ENCODE measurements at regions not wholly inside any gene's neighbourhood (a gene's known extent, or its start where the extent isn't known, plus 50 kb on each side); places are given as distances from the start of the nearest gene placed in this dataset.

GRCh38 chr6:6479785-6480184 lies 108.7 kb upstream of the LY86 start:
- ATAC-seq: no peak
- TF ChIP-seq ARNTL (CRISPR knock-in tag; IDR thresholded peaks at IDR 0.05; ENCODE audit: borderline replicate concordance, low read depth) (no peak), ZFP3 (CRISPR knock-in tag; IDR thresholded peaks at IDR 0.05) (no peak), ZNF8 (CRISPR knock-in tag; IDR thresholded peaks at IDR 0.05) (no peak), GLIS3 (CRISPR knock-in tag; IDR thresholded peaks at IDR 0.05) (no peak)

- no peak for ATAC-seq
- TF ChIP-seq OSR1 (CRISPR knock-in tag; IDR thresholded peaks at IDR 0.05): no peak
- no peak for TF ChIP-seq ESRRG (CRISPR knock-in tag; IDR thresholded peaks at IDR 0.05)
- TF ChIP-seq GLIS3 (CRISPR knock-in tag; IDR thresholded peaks at IDR 0.05): no peak
- TF ChIP-seq ZNF70 (CRISPR knock-in tag; IDR thresholded peaks at IDR 0.05): no peak
- TF ChIP-seq TOX (CRISPR knock-in tag; IDR thresholded peaks at IDR 0.05; ENCODE audit: borderline replicate concordance): no peak
- TF ChIP-seq BACH2 (CRISPR knock-in tag; IDR thresholded peaks at IDR 0.05; ENCODE audit: borderline replicate concordance): no peak
- TF ChIP-seq, protein P1, sequence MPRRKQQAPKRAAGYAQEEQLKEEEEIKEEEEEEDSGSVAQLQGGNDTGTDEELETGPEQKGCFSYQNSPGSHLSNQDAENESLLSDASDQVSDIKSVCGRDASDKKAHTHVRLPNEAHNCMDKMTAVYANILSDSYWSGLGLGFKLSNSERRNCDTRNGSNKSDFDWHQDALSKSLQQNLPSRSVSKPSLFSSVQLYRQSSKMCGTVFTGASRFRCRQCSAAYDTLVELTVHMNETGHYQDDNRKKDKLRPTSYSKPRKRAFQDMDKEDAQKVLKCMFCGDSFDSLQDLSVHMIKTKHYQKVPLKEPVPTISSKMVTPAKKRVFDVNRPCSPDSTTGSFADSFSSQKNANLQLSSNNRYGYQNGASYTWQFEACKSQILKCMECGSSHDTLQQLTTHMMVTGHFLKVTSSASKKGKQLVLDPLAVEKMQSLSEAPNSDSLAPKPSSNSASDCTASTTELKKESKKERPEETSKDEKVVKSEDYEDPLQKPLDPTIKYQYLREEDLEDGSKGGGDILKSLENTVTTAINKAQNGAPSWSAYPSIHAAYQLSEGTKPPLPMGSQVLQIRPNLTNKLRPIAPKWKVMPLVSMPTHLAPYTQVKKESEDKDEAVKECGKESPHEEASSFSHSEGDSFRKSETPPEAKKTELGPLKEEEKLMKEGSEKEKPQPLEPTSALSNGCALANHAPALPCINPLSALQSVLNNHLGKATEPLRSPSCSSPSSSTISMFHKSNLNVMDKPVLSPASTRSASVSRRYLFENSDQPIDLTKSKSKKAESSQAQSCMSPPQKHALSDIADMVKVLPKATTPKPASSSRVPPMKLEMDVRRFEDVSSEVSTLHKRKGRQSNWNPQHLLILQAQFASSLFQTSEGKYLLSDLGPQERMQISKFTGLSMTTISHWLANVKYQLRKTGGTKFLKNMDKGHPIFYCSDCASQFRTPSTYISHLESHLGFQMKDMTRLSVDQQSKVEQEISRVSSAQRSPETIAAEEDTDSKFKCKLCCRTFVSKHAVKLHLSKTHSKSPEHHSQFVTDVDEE (CRISPR knock-in tag; IDR thresholded peaks at IDR 0.05): no peak
- TF ChIP-seq, protein P2, sequence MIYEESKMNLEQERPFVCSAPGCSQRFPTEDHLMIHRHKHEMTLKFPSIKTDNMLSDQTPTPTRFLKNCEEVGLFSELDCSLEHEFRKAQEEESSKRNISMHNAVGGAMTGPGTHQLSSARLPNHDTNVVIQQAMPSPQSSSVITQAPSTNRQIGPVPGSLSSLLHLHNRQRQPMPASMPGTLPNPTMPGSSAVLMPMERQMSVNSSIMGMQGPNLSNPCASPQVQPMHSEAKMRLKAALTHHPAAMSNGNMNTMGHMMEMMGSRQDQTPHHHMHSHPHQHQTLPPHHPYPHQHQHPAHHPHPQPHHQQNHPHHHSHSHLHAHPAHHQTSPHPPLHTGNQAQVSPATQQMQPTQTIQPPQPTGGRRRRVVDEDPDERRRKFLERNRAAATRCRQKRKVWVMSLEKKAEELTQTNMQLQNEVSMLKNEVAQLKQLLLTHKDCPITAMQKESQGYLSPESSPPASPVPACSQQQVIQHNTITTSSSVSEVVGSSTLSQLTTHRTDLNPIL (CRISPR knock-in tag; IDR thresholded peaks at IDR 0.05; ENCODE audit: low read depth): no peak
- TF ChIP-seq PPARA (CRISPR knock-in tag; IDR thresholded peaks at IDR 0.05; ENCODE audit: borderline replicate concordance): no peak
- TF ChIP-seq ZC3H10 (CRISPR knock-in tag; IDR thresholded peaks at IDR 0.05): no peak
- TF ChIP-seq, protein P3, sequence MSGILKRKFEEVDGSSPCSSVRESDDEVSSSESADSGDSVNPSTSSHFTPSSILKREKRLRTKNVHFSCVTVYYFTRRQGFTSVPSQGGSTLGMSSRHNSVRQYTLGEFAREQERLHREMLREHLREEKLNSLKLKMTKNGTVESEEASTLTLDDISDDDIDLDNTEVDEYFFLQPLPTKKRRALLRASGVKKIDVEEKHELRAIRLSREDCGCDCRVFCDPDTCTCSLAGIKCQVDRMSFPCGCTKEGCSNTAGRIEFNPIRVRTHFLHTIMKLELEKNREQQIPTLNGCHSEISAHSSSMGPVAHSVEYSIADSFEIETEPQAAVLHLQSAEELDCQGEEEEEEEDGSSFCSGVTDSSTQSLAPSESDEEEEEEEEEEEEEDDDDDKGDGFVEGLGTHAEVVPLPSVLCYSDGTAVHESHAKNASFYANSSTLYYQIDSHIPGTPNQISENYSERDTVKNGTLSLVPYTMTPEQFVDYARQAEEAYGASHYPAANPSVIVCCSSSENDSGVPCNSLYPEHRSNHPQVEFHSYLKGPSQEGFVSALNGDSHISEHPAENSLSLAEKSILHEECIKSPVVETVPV (CRISPR knock-in tag; IDR thresholded peaks at IDR 0.05): no peak
Measured at GRCh38 chr6:6482256-6482655, 106.3 kb upstream of the LY86 start.

DNA sequence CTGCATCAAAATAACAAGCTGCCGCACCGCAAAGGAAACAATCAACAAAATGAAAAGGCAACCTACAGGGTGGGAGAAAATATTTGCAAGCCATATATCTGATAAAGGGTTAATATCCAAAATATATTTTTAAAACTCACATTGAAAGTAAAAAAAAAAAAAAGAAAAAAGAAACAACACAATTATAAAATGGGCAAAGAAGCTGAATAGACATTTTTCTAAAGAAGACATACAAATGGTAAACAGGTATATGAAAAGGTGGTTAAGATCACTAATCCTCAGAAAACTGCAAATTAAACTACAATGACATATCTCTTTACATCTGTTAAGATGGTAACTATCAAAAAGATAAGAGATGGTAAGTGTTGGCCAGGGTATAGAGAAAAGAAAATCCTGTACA lies 105.4 kb upstream of the LY86 start:
- ATAC-seq: no peak
- no peak for TF ChIP-seq ZFP30 (CRISPR knock-in tag; IDR thresholded peaks at IDR 0.05)
- no peak for TF ChIP-seq ARNTL (CRISPR knock-in tag; IDR thresholded peaks at IDR 0.05; ENCODE audit: borderline replicate concordance, low read depth)
- no peak for TF ChIP-seq RARB (CRISPR knock-in tag; IDR thresholded peaks at IDR 0.05)
- no peak for TF ChIP-seq SNAI2 (CRISPR knock-in tag; IDR thresholded peaks at IDR 0.05)
- TF ChIP-seq, protein P4, sequence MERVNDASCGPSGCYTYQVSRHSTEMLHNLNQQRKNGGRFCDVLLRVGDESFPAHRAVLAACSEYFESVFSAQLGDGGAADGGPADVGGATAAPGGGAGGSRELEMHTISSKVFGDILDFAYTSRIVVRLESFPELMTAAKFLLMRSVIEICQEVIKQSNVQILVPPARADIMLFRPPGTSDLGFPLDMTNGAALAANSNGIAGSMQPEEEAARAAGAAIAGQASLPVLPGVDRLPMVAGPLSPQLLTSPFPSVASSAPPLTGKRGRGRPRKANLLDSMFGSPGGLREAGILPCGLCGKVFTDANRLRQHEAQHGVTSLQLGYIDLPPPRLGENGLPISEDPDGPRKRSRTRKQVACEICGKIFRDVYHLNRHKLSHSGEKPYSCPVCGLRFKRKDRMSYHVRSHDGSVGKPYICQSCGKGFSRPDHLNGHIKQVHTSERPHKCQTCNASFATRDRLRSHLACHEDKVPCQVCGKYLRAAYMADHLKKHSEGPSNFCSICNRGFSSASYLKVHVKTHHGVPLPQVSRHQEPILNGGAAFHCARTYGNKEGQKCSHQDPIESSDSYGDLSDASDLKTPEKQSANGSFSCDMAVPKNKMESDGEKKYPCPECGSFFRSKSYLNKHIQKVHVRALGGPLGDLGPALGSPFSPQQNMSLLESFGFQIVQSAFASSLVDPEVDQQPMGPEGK (CRISPR knock-in tag; IDR thresholded peaks at IDR 0.05; ENCODE audit: borderline replicate concordance): no peak
- no peak for TF ChIP-seq OSR1 (CRISPR knock-in tag; IDR thresholded peaks at IDR 0.05)
- TF ChIP-seq ISL1 (CRISPR knock-in tag; IDR thresholded peaks at IDR 0.05): no peak
- TF ChIP-seq PPARA (CRISPR knock-in tag; IDR thresholded peaks at IDR 0.05; ENCODE audit: borderline replicate concordance): no peak
- TF ChIP-seq TCF4 (CRISPR knock-in tag; IDR thresholded peaks at IDR 0.05; ENCODE audit: borderline replicate concordance): no peak

- no peak for ATAC-seq
- TF ChIP-seq ZFP3 (CRISPR knock-in tag; IDR thresholded peaks at IDR 0.05) (no peak), SNAI2 (CRISPR knock-in tag; IDR thresholded peaks at IDR 0.05) (no peak), TOX (CRISPR knock-in tag; IDR thresholded peaks at IDR 0.05; ENCODE audit: borderline replicate concordance) (no peak), ESRRG (CRISPR knock-in tag; IDR thresholded peaks at IDR 0.05) (no peak), ZNF8 (CRISPR knock-in tag; IDR thresholded peaks at IDR 0.05) (no peak), RARB (CRISPR knock-in tag; IDR thresholded peaks at IDR 0.05) (no peak), GLIS3 (CRISPR knock-in tag; IDR thresholded peaks at IDR 0.05) (no peak)
- TF ChIP-seq, protein P4 (CRISPR knock-in tag; IDR thresholded peaks at IDR 0.05; ENCODE audit: borderline replicate concordance): no peak
- TF ChIP-seq, protein P3 (CRISPR knock-in tag; IDR thresholded peaks at IDR 0.05): no peak
- TF ChIP-seq, protein P5, sequence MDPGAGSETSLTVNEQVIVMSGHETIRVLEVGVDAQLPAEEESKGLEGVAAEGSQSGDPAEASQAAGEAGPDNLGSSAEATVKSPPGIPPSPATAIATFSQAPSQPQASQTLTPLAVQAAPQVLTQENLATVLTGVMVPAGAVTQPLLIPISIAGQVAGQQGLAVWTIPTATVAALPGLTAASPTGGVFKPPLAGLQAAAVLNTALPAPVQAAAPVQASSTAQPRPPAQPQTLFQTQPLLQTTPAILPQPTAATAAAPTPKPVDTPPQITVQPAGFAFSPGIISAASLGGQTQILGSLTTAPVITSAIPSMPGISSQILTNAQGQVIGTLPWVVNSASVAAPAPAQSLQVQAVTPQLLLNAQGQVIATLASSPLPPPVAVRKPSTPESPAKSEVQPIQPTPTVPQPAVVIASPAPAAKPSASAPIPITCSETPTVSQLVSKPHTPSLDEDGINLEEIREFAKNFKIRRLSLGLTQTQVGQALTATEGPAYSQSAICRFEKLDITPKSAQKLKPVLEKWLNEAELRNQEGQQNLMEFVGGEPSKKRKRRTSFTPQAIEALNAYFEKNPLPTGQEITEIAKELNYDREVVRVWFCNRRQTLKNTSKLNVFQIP (CRISPR knock-in tag; IDR thresholded peaks at IDR 0.05; ENCODE audit: borderline replicate concordance, low read depth): no peak
- TF ChIP-seq, protein P2 (CRISPR knock-in tag; IDR thresholded peaks at IDR 0.05; ENCODE audit: low read depth): no peak
Measured at GRCh38 chr6:6483733-6484132, 104.8 kb upstream of the LY86 start.
